ENCODE measurements at regions not wholly inside any gene's neighbourhood (a gene's known extent, or its start where the extent isn't known, plus 50 kb on each side); places are given as distances from the start of the nearest gene placed in this dataset.

DNA sequence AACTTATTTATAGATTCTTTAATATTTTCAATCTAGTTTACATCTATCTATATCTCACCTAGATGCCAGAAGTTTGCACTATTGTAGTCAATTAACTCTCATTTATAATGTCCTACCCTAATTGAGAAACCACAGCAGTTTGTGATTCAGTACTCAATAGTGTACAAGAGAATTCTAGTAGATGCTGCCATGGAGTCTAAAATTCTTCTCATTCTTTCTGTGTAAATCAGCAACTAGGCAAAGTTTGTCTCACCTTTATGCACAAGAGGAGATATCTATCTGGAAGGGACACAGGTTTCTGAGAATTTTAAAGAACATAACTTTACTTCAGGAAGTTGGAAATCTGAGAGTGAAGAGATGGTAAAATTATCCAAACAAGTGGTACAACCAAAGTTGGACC is 173.0 kb upstream of the FBXL7 start:
- no peak for DNase-seq

DNA sequence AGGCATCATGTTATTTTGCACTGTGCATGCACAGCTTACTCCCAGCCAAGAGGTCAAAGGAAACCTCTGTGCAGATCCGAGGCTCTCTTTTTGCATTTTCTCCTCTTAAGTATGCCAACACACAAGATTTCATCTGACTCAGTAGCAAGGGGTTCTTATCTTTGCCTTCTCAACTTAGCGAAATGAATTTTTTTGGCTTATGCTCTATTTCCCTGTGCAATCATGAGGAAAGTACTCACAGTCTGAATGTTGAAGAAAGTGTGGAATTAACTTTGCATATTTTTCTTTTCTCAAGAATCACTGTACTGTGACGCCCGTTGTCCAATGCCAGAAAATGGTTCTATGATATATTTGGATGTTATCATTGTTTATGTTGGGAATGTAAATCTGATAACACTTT is 173.5 kb upstream of the FBXL7 start:
- DNase-seq = no peak

DNA sequence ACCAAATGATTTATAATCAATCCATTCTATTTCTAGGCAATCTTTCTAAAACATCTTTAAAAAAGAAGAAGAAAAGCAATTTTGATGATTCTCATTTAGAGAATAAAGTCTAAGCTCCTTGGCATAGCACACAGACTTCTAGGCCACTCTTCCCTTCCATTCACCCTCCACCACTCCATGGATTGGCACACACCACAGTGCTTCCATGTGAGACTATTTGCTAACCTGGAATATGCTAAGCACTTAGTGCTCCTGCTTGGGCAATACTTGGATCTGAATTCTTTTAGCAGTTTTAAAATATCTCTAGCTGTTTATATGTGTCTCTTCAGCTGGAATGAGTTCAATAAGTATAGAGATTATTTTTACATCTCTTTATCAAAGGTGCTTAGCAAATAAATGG is 177.6 kb upstream of the FBXL7 start:
- no peak for DNase-seq

DNA sequence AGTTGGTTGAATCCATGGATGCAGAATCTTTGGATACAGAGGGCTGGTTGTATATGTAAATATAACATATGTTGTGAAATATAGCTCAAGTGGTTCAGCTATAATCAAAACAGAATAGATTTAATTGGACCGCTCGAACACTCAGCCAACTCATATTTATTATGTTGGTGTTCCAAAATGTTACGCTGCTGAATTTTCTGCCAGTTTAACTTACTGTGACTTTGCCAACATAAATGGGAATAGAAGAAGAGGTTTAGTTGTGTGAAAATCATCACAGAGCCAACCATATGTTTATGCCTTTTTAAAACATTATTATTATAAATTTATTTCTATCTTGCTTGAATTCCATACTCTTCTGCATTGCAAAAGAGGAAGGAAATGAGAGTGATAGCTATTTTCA is 178.2 kb upstream of the FBXL7 start:
- DNase-seq = no peak

DNA sequence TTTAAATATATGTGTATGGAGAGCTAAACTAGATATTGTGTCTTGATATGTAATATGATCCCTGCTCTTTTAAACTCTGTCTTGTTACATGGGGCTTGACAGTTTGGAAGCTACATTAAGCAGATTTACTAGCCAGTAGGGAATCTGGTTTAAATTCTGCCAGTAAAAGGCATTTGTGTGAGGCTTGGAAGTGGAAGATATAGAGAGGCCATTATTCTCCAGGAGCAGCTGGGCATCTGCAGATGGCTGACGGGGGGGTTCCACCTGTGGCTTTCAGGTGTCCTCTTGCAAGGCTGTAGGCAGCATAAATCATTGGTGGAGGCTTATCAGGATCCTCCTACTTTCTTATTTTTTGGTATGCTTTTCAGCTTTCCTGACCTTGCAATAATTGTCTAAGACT is 179.1 kb upstream of the FBXL7 start:
- no peak for DNase-seq

DNA sequence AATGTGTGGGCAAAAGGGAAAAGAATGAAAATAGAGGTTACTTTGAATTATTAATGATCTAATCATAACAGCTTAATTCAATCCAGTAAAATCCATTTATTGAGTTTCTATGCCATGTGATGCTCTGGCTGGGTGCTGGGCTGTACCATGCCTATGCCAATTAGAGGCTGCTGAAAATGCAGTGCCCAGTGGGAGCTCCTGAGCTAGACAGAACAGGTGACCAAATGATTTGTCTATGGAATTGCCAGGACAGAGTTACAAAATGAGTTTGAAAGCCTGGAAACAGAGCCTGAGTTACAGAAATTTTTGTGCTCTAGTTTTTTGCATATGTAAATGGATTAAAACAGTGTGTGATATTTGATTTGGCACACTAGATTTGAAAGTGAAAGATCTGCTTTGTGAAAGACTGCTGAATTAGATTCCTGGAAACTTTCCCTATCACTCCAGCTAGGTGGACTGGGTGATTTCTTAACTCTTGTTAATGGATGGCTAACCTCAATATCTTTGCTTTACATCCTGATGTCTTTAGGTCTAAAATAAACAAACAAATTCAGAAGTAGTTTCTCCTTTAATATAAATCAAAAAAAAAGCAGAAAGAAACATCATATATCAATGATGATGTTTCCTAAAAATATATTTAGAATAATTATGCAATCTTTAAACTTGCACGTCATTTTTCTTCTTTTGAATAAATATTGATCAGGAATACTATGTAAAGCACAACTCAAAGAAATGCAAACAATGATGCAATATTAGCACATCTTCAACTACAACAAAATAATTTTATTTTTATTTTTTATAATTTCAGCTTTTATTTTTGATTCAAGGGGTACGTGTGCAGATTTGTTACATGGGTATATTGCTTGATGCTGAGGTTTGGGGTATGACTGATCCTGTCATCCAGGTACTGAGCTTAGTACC is 194.8 kb upstream of the FBXL7 start:
- DNase-seq = no peak

DNA sequence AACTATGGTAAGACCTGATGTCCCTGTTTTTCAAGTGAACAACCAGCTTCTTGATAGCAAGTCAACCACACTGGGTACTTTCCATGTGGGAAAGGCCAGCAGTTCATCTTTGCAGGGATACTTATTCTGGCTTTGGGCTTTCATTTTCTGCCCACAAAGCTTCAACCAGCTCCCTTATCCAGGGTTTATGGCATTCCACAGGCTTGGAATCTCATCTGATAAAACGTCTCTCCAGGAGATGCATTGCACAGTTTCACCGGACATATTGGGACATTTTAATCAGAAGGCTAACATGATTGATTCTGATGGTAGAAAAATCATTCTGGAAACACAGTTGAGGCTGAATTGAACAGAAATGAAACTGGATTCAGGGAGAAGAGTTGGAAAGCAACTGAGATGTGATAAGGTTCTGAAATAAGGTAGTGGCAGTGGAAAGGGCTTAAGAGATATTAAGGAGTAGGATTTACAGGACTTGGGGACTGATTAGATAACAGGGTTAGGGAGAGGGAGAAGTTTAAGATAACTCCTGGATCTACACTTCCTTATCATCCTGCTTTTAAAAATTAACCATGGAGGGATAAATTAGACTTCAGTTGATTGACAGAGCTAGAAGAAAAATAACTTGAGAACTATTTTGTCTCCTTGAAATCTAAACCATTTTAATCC is 195.8 kb upstream of the FBXL7 start:
- DNase-seq = no peak

DNA sequence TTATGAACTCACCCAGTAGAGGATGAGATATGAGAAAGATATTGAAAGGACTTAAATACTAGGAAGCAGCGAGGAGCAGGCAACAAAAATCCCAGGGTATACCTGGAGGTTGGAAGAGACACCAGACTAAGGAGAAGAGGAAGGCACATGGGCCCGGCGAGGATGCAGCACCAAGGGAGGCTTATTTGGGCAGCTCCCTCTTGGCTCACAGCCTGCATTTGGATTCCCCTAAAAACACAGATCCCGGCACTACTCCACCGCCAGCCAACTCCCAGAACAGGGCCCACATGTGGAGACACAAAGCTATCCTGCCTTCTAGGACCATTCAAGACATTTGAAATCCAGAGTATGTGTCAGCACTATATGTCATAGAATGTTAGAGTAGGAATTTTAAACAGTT is 199.8 kb upstream of the FBXL7 start:
- no peak for DNase-seq

DNA sequence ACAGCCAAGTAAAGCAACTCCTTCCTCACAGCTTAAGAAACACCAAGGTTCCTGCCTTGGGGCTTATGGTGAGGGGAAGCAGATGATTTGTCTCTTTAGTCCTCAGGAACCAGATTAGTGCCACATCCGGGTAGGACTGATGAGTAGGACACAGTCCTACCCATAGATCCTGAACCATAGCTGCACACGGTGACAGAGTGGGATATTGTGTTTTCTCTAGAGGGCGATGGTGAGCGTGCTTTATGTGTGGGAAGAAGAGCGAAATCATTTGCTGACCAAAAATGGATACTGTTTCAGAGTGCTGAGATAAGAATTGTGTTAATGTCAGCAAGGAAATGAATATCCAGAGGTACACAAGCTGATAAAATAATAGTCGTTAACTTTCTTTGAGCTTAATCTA is 209.0 kb upstream of the FBXL7 start:
- DNase-seq = peak; percentile 54 to 72

DNA sequence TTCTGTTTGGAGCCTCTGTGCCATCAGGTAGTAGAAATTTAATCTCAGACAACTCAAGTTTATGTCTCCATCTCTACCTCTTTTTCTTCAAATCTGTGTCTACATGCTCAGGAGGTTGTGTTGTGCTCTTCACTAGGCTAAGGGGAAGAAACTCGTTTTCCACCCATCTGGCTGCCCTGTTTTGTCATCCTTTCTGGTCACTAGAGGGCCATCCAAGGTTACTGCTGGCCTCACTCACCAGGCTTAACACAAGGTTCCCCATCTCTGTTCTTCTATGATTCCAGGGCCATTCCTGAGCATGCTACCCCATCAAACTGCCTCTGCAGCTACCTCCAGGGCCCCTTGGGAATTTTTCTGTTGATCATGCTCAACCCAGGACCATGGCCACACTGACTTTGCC is 213.3 kb upstream of the FBXL7 start:
- DNase-seq = peak in 1 of 2 experiments; percentile 23

DNA sequence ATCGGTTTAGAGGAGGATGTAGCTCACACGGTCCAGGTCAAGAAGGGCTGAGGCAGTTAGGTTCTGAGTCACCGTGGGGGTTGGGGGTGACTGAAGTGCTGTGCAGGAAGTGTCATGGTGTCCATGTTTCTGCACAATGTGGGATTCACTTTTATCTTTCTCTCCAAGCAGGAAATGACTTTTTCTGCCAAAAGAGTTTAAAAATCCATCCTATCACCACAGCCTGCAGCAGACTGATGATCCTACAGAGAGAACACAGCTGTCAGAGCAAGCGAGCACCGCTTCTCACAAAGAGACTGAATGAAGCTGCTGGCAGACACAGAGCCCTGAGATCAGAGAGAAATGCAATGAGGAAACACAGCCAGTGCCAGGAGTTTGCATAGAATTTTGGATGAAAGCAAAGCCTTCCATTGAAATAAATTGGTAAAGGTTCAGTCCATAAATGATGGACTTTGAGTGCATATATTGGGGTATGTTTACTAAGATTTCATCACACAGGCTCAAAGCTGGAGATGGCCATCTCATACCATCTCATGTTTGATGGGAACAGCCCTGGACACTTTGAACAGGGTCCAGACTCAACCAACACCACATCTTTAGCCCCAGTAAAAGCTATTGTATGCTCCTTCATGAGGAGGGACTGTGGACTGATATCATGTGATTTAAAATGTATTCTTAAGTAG is 213.9 kb upstream of the FBXL7 start:
- peak in 1 of 2 experiments; percentile 10 for DNase-seq

DNA sequence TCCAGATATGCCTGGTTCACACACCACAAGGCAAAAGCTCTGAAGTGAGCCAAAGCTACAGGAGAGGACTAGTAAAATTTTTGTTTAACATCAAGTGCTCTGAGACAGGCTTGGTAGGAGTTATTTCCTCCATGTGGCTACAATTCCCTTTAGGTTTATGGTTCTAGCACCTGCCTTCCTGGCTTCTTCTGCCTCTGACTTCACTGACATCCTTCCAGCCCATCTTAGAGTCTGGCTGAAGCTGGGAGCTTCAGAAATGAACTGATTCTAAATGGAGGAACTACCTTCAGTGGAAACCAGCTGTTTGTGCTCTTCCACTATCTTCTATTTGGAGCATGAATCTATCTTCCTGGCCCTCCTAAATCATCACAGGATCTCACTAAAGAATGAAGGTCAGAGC is 215.3 kb upstream of the FBXL7 start:
- DNase-seq = no peak

DNA sequence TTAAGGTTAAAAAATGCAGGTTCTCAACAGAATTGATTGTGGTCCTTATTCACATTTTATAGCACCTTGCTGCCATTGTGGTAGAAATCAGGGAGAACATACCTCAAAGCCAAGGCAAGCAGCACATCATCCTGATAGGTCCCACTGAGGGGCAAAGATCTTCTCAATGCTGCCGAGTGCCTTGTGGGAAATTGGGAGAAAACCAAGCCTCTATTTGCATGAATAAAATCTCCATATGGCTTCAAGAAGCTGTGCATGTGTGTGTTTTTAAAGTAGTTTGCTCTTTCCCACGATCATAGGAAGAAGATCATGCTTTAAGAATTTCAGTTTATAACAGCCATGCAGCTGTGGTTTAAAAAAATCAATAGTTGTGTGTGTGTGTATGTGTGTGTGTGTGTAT is 216.9 kb upstream of the FBXL7 start:
- DNase-seq = no peak

DNA sequence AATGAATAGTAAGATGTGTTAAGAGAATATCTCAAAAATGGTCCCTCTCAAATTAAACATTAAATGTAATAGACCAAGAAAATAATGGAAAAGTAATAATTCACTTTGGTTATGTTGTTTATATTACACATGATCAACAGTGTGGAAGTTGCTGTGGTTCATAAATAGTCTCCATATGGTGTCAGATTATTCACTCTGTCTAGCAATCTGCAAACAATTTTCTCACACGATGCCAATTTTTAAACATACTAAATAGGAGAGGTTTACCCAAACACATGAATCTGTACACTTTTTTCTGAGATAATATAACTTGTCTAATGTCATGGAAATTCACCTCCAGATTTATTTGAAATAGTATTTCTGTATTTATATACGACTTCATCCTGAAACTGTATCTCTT is 217.4 kb upstream of the FBXL7 start:
- no peak for DNase-seq

DNA sequence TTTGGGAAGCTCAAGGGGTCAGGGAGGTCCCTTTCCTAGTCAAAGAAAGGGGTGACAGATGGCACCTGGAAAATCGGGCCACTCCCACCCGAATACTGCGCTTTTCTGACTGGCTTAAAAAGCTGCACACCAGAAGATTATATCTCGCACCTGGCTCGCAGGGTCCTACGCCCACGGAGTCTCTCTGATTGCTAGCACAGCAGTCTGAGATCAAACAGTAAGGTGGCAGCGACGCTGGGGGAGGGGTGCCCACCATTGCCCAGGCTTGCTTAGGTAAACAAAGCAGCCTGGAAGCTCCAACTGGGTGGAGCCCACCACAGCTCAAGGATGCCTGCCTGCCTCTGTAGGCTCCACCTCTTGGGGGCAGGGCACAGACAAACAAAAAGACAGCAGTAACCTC is 228.4 kb upstream of the FBXL7 start:
- peak; percentile 16 to 63 for DNase-seq

DNA sequence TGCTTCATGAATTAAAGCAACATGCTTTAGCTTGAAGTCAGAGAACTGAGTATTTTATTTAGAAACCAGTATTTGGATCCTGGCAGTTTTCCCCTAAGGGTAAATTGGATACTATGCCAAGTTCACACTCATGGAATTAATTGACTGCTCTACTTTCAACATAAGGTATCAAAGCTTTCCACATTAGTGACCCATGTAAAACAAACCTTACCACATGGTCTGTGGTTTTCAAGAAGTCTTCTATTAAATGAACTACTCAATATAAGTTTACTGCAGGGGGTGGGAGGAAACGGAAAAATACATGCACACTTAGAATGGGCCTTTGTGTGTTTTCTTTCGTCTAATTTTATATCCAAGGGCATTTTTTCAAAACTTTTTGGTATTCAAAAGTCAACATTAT is 232.0 kb upstream of the FBXL7 start:
- no peak for DNase-seq

DNA sequence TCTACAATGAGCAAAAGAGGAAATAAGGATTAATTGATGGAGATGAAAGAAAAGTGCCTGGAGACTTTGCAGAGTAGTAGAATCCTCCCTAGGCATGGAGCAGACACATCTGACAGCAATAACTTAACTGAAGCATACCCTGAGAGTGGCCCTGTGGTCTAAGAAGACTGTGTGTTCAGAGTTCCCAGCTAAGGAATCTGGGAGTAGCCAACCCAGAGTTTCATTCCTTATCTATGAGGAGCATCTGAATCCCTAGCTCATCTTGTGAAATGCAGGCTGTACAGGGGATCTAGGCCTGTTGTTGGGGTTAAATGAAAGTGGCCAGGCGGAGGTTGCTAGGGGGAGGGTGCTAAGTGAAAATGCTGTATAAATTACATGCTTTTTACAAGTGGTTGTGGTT is 233.1 kb upstream of the FBXL7 start:
- no peak for DNase-seq

DNA sequence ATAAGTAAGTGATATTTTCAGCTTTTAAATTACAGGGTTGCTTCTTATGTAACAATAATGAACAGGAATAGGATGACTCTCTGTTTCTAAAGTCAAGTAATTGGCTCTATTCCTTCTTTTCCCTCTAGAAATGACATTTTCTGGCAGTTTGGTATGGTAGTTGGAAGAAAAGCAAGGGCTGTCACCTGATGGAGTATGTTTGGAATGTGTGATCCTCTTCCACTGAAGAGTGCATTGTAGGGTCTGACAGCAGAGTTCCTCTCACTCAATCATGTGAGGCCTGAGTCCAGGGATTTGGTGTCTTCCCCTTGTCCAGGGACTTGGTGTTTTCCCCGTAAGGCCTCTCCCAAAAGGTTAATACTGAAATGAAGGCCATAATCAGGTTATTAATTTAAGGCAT is 233.8 kb upstream of the FBXL7 start:
- no peak for DNase-seq

DNA sequence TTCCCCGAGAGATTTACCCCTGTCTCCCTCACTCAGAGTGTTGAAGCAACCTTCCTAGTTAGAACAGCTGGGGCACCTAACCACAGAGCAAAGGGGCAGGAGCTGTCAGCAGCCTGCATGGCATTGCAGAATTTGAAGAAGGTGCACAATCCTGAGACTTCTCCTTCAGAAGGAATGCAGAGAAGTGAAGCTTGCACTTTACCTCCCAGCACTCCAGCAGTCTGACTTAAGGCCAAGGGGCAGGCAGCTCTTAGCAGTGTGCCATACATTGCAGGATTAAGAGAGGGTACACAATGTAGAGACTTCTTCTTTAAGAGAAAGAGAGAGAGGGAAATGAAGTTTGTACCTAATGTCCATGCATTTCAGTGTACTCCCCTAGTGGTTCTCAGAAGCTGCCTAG is 236.0 kb upstream of the FBXL7 start:
- no peak for DNase-seq

DNA sequence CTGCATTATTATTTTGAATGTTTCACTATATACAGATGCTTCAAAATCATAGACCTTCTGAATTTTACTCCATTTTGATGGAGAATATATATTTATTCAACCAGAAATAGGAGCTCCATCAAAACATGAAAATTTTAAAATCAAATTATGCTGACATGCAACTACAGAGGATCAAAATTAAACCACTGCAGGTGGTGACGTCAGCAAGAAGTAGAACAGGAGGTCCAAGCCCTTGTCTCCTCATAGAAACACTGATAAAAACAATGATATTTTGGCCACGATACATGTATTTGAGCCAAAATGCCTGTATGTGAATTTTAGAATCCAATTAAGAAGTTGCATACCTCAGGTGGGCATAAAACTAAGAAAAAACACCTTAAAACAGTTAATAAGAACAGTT is 236.6 kb upstream of the FBXL7 start:
- no peak for DNase-seq

DNA sequence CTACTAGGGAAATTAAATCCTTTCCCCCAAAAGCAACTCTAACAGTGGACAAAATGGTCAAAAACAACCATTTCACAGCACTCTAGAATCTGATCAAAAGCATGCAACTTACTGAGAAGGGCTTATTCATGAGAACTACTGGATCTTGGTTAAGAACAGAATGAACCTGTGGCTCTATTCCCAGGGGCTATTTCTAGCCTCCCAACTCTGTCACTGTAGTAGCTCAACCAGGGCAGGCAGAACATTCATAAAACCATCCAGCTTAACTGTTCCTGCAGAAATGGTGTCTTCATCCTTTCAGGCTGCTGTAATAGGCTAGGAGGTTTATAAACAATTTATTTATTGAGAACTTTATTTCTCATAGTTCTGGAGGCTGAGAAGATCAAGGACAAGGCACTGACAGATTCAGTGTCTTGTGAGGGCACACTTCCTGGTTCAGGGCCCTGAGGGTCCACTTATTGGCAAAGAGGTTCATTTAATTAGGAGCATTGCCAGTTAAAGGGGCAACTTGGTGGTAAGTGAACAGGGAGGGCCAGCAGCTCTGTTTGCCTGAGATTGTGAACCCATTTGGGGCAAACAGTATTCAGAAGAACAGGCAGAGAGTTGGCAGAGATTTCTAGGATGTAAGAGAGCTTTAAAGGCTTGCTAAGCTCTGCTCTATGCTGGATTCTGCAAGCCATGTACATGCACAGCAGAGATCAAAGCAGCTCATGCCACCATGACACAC is 238.5 kb upstream of the FBXL7 start:
- DNase-seq = no peak

DNA sequence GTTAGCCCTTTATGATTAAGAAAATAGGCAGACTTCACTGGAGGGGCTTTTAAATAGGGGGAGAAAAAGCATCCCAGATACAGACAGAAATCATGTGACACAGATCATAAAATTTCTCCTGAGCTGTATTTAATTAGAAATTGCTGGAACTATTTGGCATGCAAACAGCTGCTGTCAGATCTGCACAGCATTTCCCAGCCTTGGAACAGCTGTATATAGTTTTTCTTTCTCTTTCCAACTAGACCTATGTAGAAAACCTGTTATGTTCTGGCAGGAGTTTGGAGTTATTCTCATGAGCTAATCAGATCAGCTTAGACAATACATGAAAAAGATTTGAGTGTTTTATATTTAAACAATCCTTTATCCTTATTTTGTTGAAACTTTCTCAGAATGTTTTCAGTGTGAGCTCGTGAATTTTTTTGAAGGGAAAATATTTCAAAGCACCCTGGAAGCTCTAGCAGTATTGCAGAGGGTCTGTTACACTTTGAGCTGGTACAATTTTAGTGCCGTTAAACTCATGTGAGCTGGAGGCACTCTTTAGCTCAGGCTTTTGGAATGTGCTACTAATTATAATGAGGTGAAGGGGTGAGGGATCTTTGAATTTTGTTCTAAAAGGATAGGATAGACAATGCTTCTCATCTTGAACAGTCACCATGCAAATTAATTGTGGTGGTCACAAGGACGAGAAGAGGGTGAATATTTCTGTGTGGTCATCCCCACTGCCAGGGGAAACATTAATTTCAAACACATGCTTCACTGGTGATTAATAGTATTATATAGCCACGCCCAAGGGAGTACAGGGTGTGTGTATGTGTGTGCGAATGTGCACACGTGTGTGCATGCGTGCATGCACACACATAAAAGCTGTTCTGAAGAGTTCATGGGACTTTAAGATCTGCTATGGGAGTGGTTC is 239.4 kb upstream of the FBXL7 start:
- no peak for DNase-seq
